ENCODE measurements at regions not wholly inside any gene's neighbourhood (a gene's known extent, or its start where the extent isn't known, plus 50 kb on each side); places are given as distances from the start of the nearest gene placed in this dataset.

- Mint-ChIP-seq H3K4me1 (no peaks in the 10 kb centered on the region), H3K36me3 (no peaks in the 10 kb centered on the region), H3K27me3 (no peaks in the 10 kb centered on the region), H3K27ac (no peak overlapping the region), H3K9me3 (peaks cover 0 to 2% (median 0%) of the 10 kb centered on the region in 3 donors), H3K4me3 (no peak overlapping the region)
Measured at GRCh38 chr5:111676926-111677415, 80.0 kb downstream of the NREP start.

- Mint-ChIP-seq H3K4me1 (no peaks in the 10 kb centered on the region), H3K36me3 (no peaks in the 10 kb centered on the region), H3K27ac (no peak overlapping the region), H3K9me3 (peaks cover 0 to 2% (median 0%) of the 10 kb centered on the region in 3 donors), H3K27me3 (no peaks in the 10 kb centered on the region), H3K4me3 (no peak overlapping the region)
Measured at GRCh38 chr5:111676466-111676865, 80.5 kb downstream of the NREP start.

GRCh38 chr5:111675201-111675934, 81.6 kb downstream of the NREP start:
- no peak overlapping the region for H3K27ac Mint-ChIP-seq
- H3K27me3 Mint-ChIP-seq: no peaks in the 10 kb centered on the region
- H3K4me1 Mint-ChIP-seq: no peaks in the 10 kb centered on the region
- peaks cover 0 to 2% (median 0%) of the 10 kb centered on the region in 3 donors for H3K9me3 Mint-ChIP-seq
- H3K36me3 Mint-ChIP-seq: no peaks in the 10 kb centered on the region
- H3K4me3 Mint-ChIP-seq: no peak overlapping the region

GRCh38 chr5:111673891-111674626, 82.9 kb downstream of the NREP start:
- Mint-ChIP-seq H3K4me1 (no peaks in the 10 kb centered on the region), H3K27me3 (no peaks in the 10 kb centered on the region), H3K4me3 (no peak overlapping the region), H3K27ac (no peak overlapping the region), H3K9me3 (peaks cover 0 to 2% (median 0%) of the 10 kb centered on the region in 3 donors), H3K36me3 (no peaks in the 10 kb centered on the region)

GRCh38 chr5:111672099-111672498, 84.9 kb downstream of the NREP start:
- H3K4me1 Mint-ChIP-seq: no peaks in the 10 kb centered on the region
- H3K27me3 Mint-ChIP-seq: no peaks in the 10 kb centered on the region
- no peaks in the 10 kb centered on the region for H3K36me3 Mint-ChIP-seq
- H3K9me3 Mint-ChIP-seq: peaks cover 0 to 2% (median 0%) of the 10 kb centered on the region in 3 donors
- H3K27ac Mint-ChIP-seq: no peak overlapping the region
- no peak overlapping the region for H3K4me3 Mint-ChIP-seq

GRCh38 chr5:111670826-111671492, 86.0 kb downstream of the NREP start:
- Mint-ChIP-seq H3K4me3 (no peak overlapping the region), H3K36me3 (no peaks in the 10 kb centered on the region), H3K9me3 (peaks cover 0 to 2% (median 0%) of the 10 kb centered on the region in 3 donors), H3K27ac (no peak overlapping the region), H3K27me3 (no peaks in the 10 kb centered on the region), H3K4me1 (no peaks in the 10 kb centered on the region)

GRCh38 chr5:111668477-111669414, 88.2 kb downstream of the NREP start:
- Mint-ChIP-seq H3K4me3 (no peak overlapping the region), H3K4me1 (no peaks in the 10 kb centered on the region), H3K36me3 (no peaks in the 10 kb centered on the region), H3K27me3 (no peaks in the 10 kb centered on the region), H3K9me3 (peaks cover 0 to 2% (median 0%) of the 10 kb centered on the region in 3 donors), H3K27ac (no peak overlapping the region)

GRCh38 chr5:111667128-111667736, 89.8 kb downstream of the NREP start:
- Mint-ChIP-seq H3K36me3 (no peaks in the 10 kb centered on the region), H3K27ac (no peak overlapping the region)

GRCh38 chr5:111656580-111656979, 100.4 kb downstream of the NREP start:
- Mint-ChIP-seq H3K27ac (no peak overlapping the region), H3K27me3 (peaks cover 4% of the 10 kb centered on the region), H3K4me1 (no peaks in the 10 kb centered on the region), H3K36me3 (no peaks in the 10 kb centered on the region), H3K9me3 (peaks cover 5 to 16% (median 7%) of the 10 kb centered on the region in 3 donors), H3K4me3 (no peak overlapping the region)

More at GRCh38 chr5:111667128-111667736, 89.8 kb downstream of the NREP start:
- H3K27me3 Mint-ChIP-seq: no peaks in the 10 kb centered on the region
- no peaks in the 10 kb centered on the region for H3K4me1 Mint-ChIP-seq
- no peaks in the 10 kb centered on the region for H3K9me3 Mint-ChIP-seq
- H3K4me3 Mint-ChIP-seq: no peak overlapping the region

GRCh38 chr5:111655169-111655924, 101.6 kb downstream of the NREP start:
- Mint-ChIP-seq H3K27me3 (peaks cover 4% of the 10 kb centered on the region), H3K27ac (no peak overlapping the region), H3K9me3 (peaks cover 2 to 12% (median 6%) of the 10 kb centered on the region in 3 donors), H3K4me3 (no peak overlapping the region), H3K36me3 (no peaks in the 10 kb centered on the region), H3K4me1 (no peaks in the 10 kb centered on the region)

GRCh38 chr5:111653408-111653807, 103.6 kb downstream of the NREP start:
- peaks cover 0 to 5% (median 4%) of the 10 kb centered on the region in 3 donors for H3K9me3 Mint-ChIP-seq
- no peaks in the 10 kb centered on the region for H3K36me3 Mint-ChIP-seq
- H3K4me1 Mint-ChIP-seq: no peaks in the 10 kb centered on the region
- H3K27me3 Mint-ChIP-seq: peaks cover 4% of the 10 kb centered on the region
- H3K27ac Mint-ChIP-seq: no peak overlapping the region
- H3K4me3 Mint-ChIP-seq: no peak overlapping the region

- Mint-ChIP-seq H3K9me3 (peaks cover 0 to 3% (median 2%) of the 10 kb centered on the region in 3 donors), H3K27ac (no peak overlapping the region), H3K4me1 (no peaks in the 10 kb centered on the region), H3K4me3 (no peak overlapping the region), H3K27me3 (peaks cover 5% of the 10 kb centered on the region), H3K36me3 (no peaks in the 10 kb centered on the region)
Measured at GRCh38 chr5:111649516-111649915, 107.5 kb downstream of the NREP start.

- no peak overlapping the region for H3K4me3 Mint-ChIP-seq
Measured at GRCh38 chr5:111645303-111645838, 111.6 kb downstream of the NREP start.

More at GRCh38 chr5:111645303-111645838, 111.6 kb downstream of the NREP start:
- no peak overlapping the region for H3K27ac Mint-ChIP-seq
- H3K27me3 Mint-ChIP-seq: peaks cover 5% of the 10 kb centered on the region
- H3K4me1 Mint-ChIP-seq: no peaks in the 10 kb centered on the region
- peaks cover 0 to 3% (median 0%) of the 10 kb centered on the region in 3 donors for H3K9me3 Mint-ChIP-seq
- no peaks in the 10 kb centered on the region for H3K36me3 Mint-ChIP-seq
